HCT116 (cell line): ENCODE measurements at regions not wholly inside any gene's neighbourhood (a gene's known extent, or its start where the extent isn't known, plus 50 kb on each side); places are given as distances from the start of the nearest gene placed in this dataset.

Experiments used
- ATAC-seq: fragments of 200-7000 bp; cut with Tn5 transposase; 2 replicates; pipeline ENCODE4 v1.9.1; 2020; ENCODE audit warnings: mild to moderate bottlenecking, moderate library complexity
- BruUV-seq: library from RNA; stranded (reverse); fragments of 400-500 nt; replicated peaks from 2 replicates; lab custom pipeline; 2021; lab: Mats Ljungman, UMichigan
- CTCF ChIA-PET: fragments of 300-600 bp; sonication (Branson Sonifier 250); formaldehyde crosslinking; loops from one replicate; lab custom pipeline; 2021; ENCODE audit warnings: antibody characterized with exemption; lab: Charles Lee
- POLR2A ChIA-PET: fragments of 300-600, 350-600 bp; sonication (Branson Sonifier 250); formaldehyde crosslinking; loops from one replicate; lab custom pipeline; 2021; ENCODE audit warnings: antibody characterized with exemption; lab: Charles Lee
- RAD21 ChIA-PET, 2 experiments: fragments of 300-600 bp; sonication (Branson Sonifier 250); formaldehyde crosslinking; loops; one replicate each; lab custom pipeline; 2023; ENCODE audit warnings: low total read pairs in 2 of 2; ENCODE audit not compliant: uncharacterized antibody in 2 of 2, unreplicated experiment in 2 of 2, low non-redundant PET in 1 of 2; lab: Charles Lee
- DNase-seq: peaks from one replicate; pipeline ENCODE4 v3.0.0-alpha.2; 2010; ENCODE audit warnings: low read depth, low spot score
- H2AFZ ChIP-seq: fragments of 200-600 bp; shearing (Covaris generic), sonication (generic); 2 replicates; pipeline ENCODE4 v1.6.1; 2017; ENCODE audit warnings: low read depth, mixed run types, mixed read lengths, antibody characterized with exemption, low read length; ENCODE audit not compliant: poor library complexity, severe bottlenecking
- H3K27ac ChIP-seq: 2 replicates; pipeline ENCODE4 v1.5.1; 2012; ENCODE audit warnings: low read depth, low read length
- H3K27me3 ChIP-seq: fragments of 200-600 bp; sonication (generic); 2 replicates; pipeline ENCODE4 v1.6.1; 2016; ENCODE audit warnings: mixed run types, low read length, mixed read lengths; ENCODE audit not compliant: insufficient read depth
- H3K36me3 ChIP-seq, 2 experiments: fragments of 200-500 bp in 1 of 2; fragments of 200-600 bp in 1 of 2; sonication (Bioruptor generic) in 1 of 2; sonication (generic) in 1 of 2; 2 replicates each; pipeline versions ENCODE4 v1.5.1 to v1.6.1; 2014 to 2016; ENCODE audit warnings: low read length in 2 of 2, inconsistent platforms in 1 of 2, mixed read lengths in 1 of 2, mixed run types in 1 of 2; ENCODE audit not compliant: insufficient read depth in 2 of 2, control insufficient read depth in 1 of 2
- H3K4me1 ChIP-seq, 2 experiments: fragments of 200-600 bp in 1 of 2; sonication (generic) in 1 of 2; 2 replicates each; pipeline versions ENCODE4 v1.5.1 to v1.6.1; 2012 to 2017; ENCODE audit warnings: low read length in 2 of 2, inconsistent platforms in 1 of 2, mild to moderate bottlenecking in 1 of 2, mixed read lengths in 1 of 2, mixed run types in 1 of 2, moderate library complexity in 1 of 2; ENCODE audit not compliant: insufficient read depth in 2 of 2, control insufficient read depth in 1 of 2
- H3K4me2 ChIP-seq: fragments of 200-600 bp; sonication (generic); 2 replicates; pipeline ENCODE4 v1.6.1; 2017; ENCODE audit warnings: mixed run types, low read length, mixed read lengths
- H3K4me3 ChIP-seq, 2 experiments: fragments of 200-600 bp in 1 of 2; sonication (generic) in 1 of 2; replicated peaks in 1 of 2; 2 replicates each; pipeline ENCODE4 v1.5.1; 2011 to 2016; ENCODE audit warnings: low read length in 2 of 2, control low read depth in 1 of 2, low read depth in 1 of 2, mild to moderate bottlenecking in 1 of 2, mixed read lengths in 1 of 2, mixed run types in 1 of 2
- H3K79me2 ChIP-seq: fragments of 200-600 bp; sonication (generic); 2 replicates; pipeline ENCODE4 v1.6.1; 2017; ENCODE audit warnings: mild to moderate bottlenecking, mixed run types, low read length, moderate library complexity, mixed read lengths; ENCODE audit not compliant: insufficient read depth
- H3K9ac ChIP-seq: fragments of 200-600 bp; sonication (generic); 2 replicates; pipeline ENCODE4 v1.6.1; 2016; ENCODE audit warnings: low read length, mixed read lengths
- H3K9me2 ChIP-seq: fragments of 200-600 bp; sonication (generic), shearing (Covaris generic); 2 replicates; pipeline ENCODE4 v1.6.1; 2017; ENCODE audit warnings: mixed run types, mild to moderate bottlenecking, moderate library complexity; ENCODE audit not compliant: insufficient read depth
- H3K9me3 ChIP-seq, 2 experiments: fragments of 200-500 bp in 1 of 2; fragments of 200-600 bp in 1 of 2; sonication (Bioruptor generic) in 1 of 2; sonication (generic) in 1 of 2; 2 replicates each; pipeline ENCODE4 v1.6.1; 2014 to 2017; ENCODE audit warnings: low read length in 2 of 2, mixed read lengths in 2 of 2, inconsistent platforms in 1 of 2, low read depth in 1 of 2, mild to moderate bottlenecking in 1 of 2, mixed run types in 1 of 2, moderate library complexity in 1 of 2; ENCODE audit not compliant: control insufficient read depth in 1 of 2, insufficient read depth in 1 of 2
- H4K20me1 ChIP-seq: fragments of 200-600 bp; sonication (generic), shearing (Covaris generic); 2 replicates; pipeline ENCODE4 v1.6.1; 2017; ENCODE audit warnings: mixed run types, mild to moderate bottlenecking, moderate library complexity; ENCODE audit not compliant: insufficient read depth
- EGR1 ChIP-seq: IDR thresholded peaks from 2 replicates; pipeline ENCODE4 v1.6.1; 2012; ENCODE audit warnings: low read depth
- ELF1 ChIP-seq: IDR thresholded peaks from 2 replicates; pipeline ENCODE4 v1.6.1; 2012; ENCODE audit warnings: low read depth, borderline replicate concordance
- JUND ChIP-seq: IDR thresholded peaks from 2 replicates; pipeline ENCODE4 v1.6.1; 2012
- SIN3A ChIP-seq: IDR thresholded peaks from 2 replicates; pipeline ENCODE4 v1.6.1; 2012; ENCODE audit warnings: low read depth
- TCF7L2 ChIP-seq: IDR thresholded peaks from 2 replicates; pipeline ENCODE4 v1.7.0; 2011; ENCODE audit warnings: borderline replicate concordance, inconsistent platforms; ENCODE audit not compliant: insufficient read depth, insufficient read length; ENCODE audit errors: extremely low read depth
- intact Hi-C: fragments of 100-400 bp; cut with micrococcal nuclease; formaldehyde crosslinking; loops from 2 replicates; pipeline ENCODE4 v1.10.0; 2022
- TF ChIP-seq, protein P1 (sequence below), 3 experiments: fragments of 200-600 bp in 1 of 3; sonication (generic) in 1 of 3; IDR thresholded peaks in 2 of 3; conservative IDR thresholded peaks in 1 of 3; 2 replicates each; pipeline ENCODE4 v1.5.1; 2012 to 2017; ENCODE audit warnings: low read depth in 2 of 3, low read length in 2 of 3, antibody characterized with exemption in 1 of 3, borderline replicate concordance in 1 of 3, control low read depth in 1 of 3, mild to moderate bottlenecking in 1 of 3, mixed read lengths in 1 of 3, mixed run types in 1 of 3, moderate library complexity in 1 of 3; ENCODE audit not compliant: insufficient read depth in 1 of 3
- TF ChIP-seq, protein P2 (sequence below): IDR thresholded peaks from 2 replicates; pipeline ENCODE4 v1.6.1; 2012
- TF ChIP-seq, protein P3 (sequence below): IDR thresholded peaks from 2 replicates; pipeline ENCODE4 v1.6.1; 2012

DNA sequence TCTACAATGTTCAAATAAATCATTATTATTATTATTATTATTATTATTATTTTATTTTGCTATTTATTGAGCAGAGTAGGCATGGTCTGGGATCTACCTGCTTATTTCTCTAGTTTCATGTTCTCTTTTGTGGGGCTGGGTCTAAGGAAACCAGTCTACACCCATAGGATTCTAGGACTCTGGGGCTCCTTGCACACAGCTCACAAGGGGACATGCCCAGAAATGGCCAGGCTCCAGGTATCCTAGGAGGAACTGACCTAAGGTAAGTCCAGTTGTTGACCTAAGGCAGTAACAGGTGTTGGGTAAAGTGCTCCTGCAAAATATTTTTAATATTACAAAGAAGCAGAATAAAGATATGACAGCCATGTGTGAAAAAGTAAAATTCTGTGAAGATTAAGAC is 149.6 kb upstream of the TBL1XR1 start:
- Histone ChIP-seq H3K9ac (no peak overlapping the region), H3K36me3 (no peaks in the 10 kb centered on the region), H3K4me1 (peaks cover 35 to 55% of the 10 kb centered on the region in 2 experiments), H3K9me3 (no peaks in the 10 kb centered on the region), H3K79me2 (no peaks in the 10 kb centered on the region), H3K9me2 (no peaks in the 10 kb centered on the region), H3K4me3 (no peak overlapping the region), H3K27ac (no peak overlapping the region), H2AFZ (no peak overlapping the region), H3K4me2 (no peak overlapping the region), H3K27me3 (no peaks in the 10 kb centered on the region), H4K20me1 (no peaks in the 10 kb centered on the region)
- TF ChIP-seq TCF7L2, result no peak
- TF ChIP-seq, protein P1, sequence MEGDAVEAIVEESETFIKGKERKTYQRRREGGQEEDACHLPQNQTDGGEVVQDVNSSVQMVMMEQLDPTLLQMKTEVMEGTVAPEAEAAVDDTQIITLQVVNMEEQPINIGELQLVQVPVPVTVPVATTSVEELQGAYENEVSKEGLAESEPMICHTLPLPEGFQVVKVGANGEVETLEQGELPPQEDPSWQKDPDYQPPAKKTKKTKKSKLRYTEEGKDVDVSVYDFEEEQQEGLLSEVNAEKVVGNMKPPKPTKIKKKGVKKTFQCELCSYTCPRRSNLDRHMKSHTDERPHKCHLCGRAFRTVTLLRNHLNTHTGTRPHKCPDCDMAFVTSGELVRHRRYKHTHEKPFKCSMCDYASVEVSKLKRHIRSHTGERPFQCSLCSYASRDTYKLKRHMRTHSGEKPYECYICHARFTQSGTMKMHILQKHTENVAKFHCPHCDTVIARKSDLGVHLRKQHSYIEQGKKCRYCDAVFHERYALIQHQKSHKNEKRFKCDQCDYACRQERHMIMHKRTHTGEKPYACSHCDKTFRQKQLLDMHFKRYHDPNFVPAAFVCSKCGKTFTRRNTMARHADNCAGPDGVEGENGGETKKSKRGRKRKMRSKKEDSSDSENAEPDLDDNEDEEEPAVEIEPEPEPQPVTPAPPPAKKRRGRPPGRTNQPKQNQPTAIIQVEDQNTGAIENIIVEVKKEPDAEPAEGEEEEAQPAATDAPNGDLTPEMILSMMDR (IDR thresholded peaks at IDR 0.05 in 2 of 3, conservative IDR thresholded peaks at IDR 0.05 in 1 of 3; ENCODE audit: borderline replicate concordance in 1 of 3, insufficient read depth in 1 of 3, low read depth in 2 of 3, low read length in 2 of 3), result no peak
- TF ChIP-seq SIN3A, result no peak
- no peak for TF ChIP-seq EGR1
- no peak for TF ChIP-seq JUND
- TF ChIP-seq, protein P2, sequence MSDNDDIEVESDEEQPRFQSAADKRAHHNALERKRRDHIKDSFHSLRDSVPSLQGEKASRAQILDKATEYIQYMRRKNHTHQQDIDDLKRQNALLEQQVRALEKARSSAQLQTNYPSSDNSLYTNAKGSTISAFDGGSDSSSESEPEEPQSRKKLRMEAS, result no peak
- TF ChIP-seq ELF1, result no peak
- TF ChIP-seq, protein P3, sequence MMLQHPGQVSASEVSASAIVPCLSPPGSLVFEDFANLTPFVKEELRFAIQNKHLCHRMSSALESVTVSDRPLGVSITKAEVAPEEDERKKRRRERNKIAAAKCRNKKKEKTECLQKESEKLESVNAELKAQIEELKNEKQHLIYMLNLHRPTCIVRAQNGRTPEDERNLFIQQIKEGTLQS, result no peak
- DNase-seq (no peak), ATAC-seq (no peak)
- no TSS peak for BruUV-seq
- CTCF ChIA-PET, result interaction anchor here (1.2 kb wide), 1 partner anchor 10 kb away, joined by 3 read pairs; no protein-coding TSS in a partner anchor
- RAD21 ChIA-PET, result interaction anchor here in 1 of 2 experiments (0.7 to 1.4 kb wide), 2 partner anchors 11 kb away, joined by 4 read pairs; no protein-coding TSS in a partner anchor
- POLR2A ChIA-PET, result interaction anchor here (1.7 to 3.7 kb wide), 2 partner anchors 12 to 148 kb away, joined by 4 to 49 read pairs; no protein-coding TSS in a partner anchor
- intact Hi-C loops, result no loop called here
